ENCODE measurements at regions not wholly inside any gene's neighbourhood (a gene's known extent, or its start where the extent isn't known, plus 50 kb on each side); places are given as distances from the start of the nearest gene placed in this dataset.

DNA sequence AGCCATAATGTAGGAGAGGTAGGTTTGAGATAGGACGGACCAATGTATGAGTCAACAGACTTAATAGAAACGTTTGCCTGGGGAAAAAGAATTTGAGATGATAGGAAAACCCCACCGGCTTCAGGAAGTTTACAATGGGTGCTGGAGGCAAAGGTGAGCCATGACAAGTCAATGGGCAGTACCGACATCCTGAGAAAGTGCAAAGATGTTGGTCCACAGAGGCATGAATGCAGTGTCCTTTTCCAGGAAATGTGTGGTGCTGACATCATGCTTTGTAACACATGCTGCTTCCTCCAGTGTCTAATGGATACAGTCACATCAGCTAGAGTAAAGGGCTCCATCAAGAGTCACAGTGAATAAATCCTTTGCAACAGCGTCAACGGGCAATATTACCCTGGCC lies 533.6 kb downstream of the INHBA start:
- no peak for TF ChIP-seq POLR2A (IDR thresholded peaks at IDR 0.05; ENCODE audit: low read length)
- no peak for TF ChIP-seq GATA1 (IDR thresholded peaks at IDR 0.05; ENCODE audit: low read depth, low read length)

All from erythroblast (primary cell).